Upper lobe of left lung (tissue), 4 donors: ENCODE measurements at regions not wholly inside any gene's neighbourhood (a gene's known extent, or its start where the extent isn't known, plus 50 kb on each side); places are given as distances from the start of the nearest gene placed in this dataset.

Experiments used
- EP300 ChIP-seq, 4 donors: sonication (generic); formaldehyde crosslinking; IDR thresholded peaks; one replicate each; pipeline ENCODE4 v1.5.1; 2017; ENCODE audit warnings: antibody characterized with exemption in 4 of 4, control low read depth in 2 of 4
- POLR2A ChIP-seq, 4 donors: fragments of 450-650 bp; IDR thresholded peaks; one replicate each; pipeline ENCODE4 v1.5.1; 2016 to 2017; ENCODE audit warnings: antibody characterized with exemption in 4 of 4, mild to moderate bottlenecking in 2 of 4
- POLR2AphosphoS5 ChIP-seq, 2 donors: sonication (generic); formaldehyde crosslinking; IDR thresholded peaks; one replicate each; pipeline ENCODE4 v1.5.1; 2017; ENCODE audit warnings: antibody characterized with exemption in 2 of 2
- TF ChIP-seq, protein P1 (sequence below), 6 experiments: fragments of 450-650 bp in 4 of 6; fragments of 200-600 bp in 2 of 6; sonication (generic) in 2 of 6; IDR thresholded peaks; one replicate each; pipeline ENCODE4 v1.5.1; 2016 to 2019; ENCODE audit warnings: antibody characterized with exemption in 6 of 6

GRCh38 chr6:169085466-169085865 is 168.2 kb downstream of the THBS2 start:
- TF ChIP-seq POLR2A (IDR thresholded peaks at IDR 0.05) (no peak), POLR2AphosphoS5 (IDR thresholded peaks at IDR 0.05) (no peak), EP300 (IDR thresholded peaks at IDR 0.05) (no peak)
- TF ChIP-seq, protein P1, sequence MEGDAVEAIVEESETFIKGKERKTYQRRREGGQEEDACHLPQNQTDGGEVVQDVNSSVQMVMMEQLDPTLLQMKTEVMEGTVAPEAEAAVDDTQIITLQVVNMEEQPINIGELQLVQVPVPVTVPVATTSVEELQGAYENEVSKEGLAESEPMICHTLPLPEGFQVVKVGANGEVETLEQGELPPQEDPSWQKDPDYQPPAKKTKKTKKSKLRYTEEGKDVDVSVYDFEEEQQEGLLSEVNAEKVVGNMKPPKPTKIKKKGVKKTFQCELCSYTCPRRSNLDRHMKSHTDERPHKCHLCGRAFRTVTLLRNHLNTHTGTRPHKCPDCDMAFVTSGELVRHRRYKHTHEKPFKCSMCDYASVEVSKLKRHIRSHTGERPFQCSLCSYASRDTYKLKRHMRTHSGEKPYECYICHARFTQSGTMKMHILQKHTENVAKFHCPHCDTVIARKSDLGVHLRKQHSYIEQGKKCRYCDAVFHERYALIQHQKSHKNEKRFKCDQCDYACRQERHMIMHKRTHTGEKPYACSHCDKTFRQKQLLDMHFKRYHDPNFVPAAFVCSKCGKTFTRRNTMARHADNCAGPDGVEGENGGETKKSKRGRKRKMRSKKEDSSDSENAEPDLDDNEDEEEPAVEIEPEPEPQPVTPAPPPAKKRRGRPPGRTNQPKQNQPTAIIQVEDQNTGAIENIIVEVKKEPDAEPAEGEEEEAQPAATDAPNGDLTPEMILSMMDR (IDR thresholded peaks at IDR 0.05), result no peak
